OCI-M2 (cell line): ENCODE measurements at regions not wholly inside any gene's neighbourhood (a gene's known extent, or its start where the extent isn't known, plus 50 kb on each side); places are given as distances from the start of the nearest gene placed in this dataset.
"Not testable (repeated sequence)": the region's sequence is repeated elsewhere in the genome, so short reads cannot be mapped to it uniquely, and the experiment has no call there.

ENCODE experiments used
- DNase-seq: peaks from one replicate; lab custom pipeline; 2025; ENCODE audit not compliant: unreplicated experiment; lab: John Stamatoyannopoulos, UW

- DNase-seq, result no peak
Measured at GRCh38 chr6:85357651-85358050, 92.2 kb upstream of the NT5E start.

GRCh38 chr6:85356743-85357142, 93.1 kb upstream of the NT5E start:
- not testable (repeated sequence) for DNase-seq

GRCh38 chr6:85355816-85356215, 94.1 kb upstream of the NT5E start:
- no peak for DNase-seq

GRCh38 chr6:85354761-85355618, 94.9 kb upstream of the NT5E start:
- DNase-seq, result peak; percentile 86

GRCh38 chr6:85353012-85353411, 96.9 kb upstream of the NT5E start:
- DNase-seq, result no peak

DNA sequence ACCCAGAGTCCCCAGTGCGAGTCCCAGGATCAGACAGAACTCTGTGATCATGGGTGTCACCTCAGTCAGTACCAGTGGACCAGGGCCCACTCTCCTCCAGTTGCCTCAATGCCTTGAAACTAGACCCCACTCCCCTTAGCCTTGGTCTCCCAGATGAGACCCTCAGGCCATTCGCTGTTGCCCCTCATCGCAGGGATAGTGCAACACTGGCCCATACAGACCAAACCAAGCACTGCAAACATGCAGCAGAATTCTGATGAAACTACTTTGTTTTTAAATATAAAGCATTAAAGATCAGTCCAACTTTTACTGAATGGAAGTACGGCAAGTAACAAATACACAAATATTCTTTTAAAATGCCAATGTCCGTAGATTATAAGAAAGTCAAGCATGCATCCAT, 101.2 kb upstream of the NT5E start:
- no peak for DNase-seq

- no peak for DNase-seq
Measured at GRCh38 chr6:85347812-85348211, 102.1 kb upstream of the NT5E start.

GRCh38 chr6:85346196-85346595, 103.7 kb upstream of the NT5E start:
- no peak for DNase-seq

GRCh38 chr6:85344996-85345395, 104.9 kb upstream of the NT5E start:
- no peak for DNase-seq

DNA sequence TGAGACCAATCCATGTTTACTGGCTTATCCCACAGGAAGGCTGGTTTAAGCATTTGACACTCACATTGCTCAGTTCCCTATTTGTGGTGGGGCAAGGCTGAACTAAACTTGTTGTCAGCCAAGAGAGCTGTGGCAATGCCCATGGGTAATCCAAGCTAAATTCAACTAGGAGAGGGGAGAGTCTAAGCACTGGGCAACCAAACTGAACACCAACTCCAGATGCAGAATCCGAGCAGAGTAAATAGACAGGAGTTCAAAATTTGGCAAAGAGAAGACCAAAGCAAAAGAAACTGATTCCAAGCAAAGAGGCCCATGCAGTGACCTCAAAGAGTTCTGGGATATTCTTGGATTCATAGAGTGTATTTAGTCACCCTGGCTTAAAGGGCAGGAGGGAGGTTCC, 106.5 kb upstream of the NT5E start:
- DNase-seq, result no peak

- no peak for DNase-seq
Measured at GRCh38 chr6:85329196-85329595, 120.7 kb upstream of the NT5E start.

GRCh38 chr6:85325811-85326210, 124.1 kb upstream of the NT5E start:
- not testable (repeated sequence) for DNase-seq

DNA sequence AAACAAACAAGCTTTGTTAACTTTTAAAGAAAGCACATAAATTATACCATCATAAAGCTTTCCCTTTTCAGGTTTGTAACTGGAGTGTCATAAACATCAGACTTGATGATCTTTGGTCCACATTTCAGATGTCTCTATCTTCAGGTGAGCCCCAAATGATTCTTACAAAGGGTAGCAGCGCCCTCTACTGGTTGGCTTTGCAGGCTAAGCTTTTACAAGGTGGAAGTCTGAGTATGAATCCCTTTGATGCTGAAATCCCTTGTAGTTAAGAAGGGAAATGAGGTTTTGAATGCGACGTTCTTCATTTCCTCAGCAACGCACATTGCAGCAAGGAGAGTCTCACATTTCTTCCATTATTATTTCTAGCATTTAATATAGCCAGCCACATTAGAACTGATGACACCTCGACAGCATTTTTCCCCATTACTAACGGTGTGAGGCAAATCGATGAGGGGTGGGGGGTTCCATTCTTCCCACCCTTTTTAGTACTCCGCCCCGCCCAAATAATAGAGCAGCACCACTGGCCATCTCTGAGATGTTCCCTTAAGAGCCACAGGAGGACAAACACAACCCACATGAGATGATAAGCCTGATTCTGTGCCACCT, 126.3 kb upstream of the NT5E start:
- DNase-seq, result peak; percentile 53

DNA sequence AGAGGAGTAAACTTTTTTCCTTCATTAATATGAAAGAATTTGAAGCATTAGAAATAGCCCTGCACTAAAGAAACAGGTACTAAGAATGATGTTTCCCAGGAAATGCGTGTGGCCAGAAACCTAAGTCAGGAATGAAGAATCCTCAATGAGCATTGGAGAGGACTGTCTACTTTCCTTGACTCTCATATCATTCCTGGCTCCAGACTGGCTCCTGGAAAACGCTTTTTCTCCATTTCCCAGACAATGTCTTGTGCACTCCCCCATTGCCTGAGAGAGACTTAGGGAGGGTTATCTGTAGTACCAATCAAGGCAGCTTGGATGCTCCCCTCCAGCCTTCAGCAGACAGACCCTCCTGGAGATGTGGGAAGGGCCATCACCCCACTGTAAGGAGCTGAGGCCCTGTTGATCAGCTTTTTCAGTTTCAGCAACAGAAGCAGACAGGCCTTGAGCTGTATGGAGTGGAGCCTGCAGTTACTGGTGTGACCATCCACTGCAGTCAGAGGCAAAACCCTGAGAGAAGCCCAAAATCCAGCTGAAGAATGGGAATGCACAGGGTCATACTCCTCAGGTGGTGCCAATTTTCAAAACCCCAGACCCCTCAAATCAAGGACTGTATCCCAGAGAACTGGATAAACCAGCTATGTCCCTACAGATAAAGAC, 127.3 kb upstream of the NT5E start:
- DNase-seq, result no peak

DNA sequence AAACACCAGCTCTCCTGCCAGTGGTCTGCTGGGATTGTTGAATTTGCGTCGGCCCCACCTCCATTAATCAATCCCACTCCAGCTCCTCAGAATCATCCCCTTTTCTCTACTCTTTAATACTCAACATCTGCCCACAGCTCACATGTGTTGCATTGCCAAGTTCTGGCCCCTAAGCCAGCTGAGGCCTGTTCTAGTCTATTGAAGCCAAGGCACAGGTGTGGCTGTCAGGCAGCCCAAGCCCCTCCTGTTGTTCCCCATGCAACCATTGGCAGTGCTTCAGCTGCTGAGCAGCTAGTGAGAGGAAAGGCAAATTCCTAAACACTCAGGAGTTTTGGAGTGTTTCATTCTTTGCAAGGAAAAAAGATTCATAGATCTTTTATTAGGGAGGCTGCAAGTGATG, 128.0 kb upstream of the NT5E start:
- no peak for DNase-seq

GRCh38 chr6:85314586-85314985, 135.3 kb upstream of the NT5E start:
- no peak for DNase-seq

DNA sequence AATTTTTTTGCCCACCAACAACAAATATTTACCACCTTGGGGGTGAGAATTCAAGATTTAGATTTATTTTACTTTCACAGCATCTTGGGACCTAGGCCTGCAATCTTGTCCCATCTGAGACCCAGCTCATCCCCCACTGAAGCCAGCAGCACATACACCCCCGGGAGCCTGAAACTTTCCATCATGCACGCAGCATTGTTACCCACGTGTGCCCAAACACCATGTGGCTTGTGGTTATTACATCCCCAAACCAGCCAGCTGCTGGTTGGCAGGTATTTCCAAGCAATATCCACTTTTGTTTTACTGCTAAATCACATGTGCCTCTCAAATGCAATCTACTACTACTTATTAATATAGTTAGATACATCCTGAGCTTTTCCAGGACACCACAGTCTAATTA, 149.3 kb upstream of the NT5E start:
- no peak for DNase-seq

DNA sequence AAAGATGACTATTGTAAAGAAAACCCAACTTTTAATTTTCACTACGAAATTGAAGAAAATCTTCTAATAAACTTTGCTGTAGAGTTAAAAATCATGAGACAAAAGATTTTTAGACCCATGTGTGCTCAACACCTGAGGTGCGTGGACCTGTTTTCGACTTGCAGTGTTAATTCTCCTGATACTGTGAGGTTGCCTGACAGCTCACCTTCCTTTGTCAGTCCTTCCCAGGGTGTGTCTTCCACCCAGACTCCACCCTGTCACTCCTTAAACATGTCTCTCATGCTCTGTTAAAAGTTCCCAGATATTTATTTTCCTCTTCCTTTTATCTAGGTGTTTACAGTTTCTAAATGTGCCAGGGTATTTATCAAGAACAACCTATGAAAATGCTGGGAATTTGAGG, 151.3 kb upstream of the NT5E start:
- DNase-seq, result no peak

DNA sequence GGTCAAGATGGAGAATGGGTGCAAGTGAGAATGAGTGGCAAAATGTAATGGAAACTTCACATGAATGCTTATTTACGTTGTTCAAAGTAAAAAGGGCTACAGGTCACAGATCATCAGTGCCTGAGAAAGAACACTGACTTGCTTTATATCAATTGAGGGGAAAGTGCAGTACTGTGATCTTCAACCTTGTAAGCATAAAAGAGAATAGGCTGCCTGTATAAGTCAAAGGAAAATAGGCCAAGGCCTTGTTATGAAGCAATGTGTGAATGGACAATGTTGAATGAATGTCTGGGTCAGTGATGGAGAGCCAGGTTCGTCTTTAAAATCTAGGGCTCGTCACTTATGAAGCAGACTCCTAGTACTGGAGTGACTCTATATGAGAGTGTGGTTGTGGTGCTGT, 158.6 kb upstream of the NT5E start:
- no peak for DNase-seq

DNA sequence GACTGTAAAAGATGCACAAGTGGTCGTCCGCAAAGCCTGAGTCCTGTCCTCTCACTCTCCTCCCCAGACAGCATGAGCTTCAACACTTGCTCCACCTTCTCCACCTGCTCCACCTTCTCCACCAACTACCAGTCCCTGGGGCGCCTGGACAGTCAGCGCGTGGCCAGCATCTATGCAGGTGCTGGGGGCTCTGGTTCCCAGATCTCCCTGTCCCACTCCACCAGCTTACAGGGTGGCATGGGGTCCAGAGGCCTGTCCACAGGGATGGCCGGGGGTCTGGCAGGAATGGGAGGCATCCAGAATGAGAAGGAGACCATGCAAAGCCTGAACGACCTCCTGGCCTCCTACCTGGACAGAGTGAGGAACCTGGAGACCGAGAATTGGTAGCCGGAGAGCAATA, 162.2 kb upstream of the NT5E start:
- DNase-seq, result no peak

DNA sequence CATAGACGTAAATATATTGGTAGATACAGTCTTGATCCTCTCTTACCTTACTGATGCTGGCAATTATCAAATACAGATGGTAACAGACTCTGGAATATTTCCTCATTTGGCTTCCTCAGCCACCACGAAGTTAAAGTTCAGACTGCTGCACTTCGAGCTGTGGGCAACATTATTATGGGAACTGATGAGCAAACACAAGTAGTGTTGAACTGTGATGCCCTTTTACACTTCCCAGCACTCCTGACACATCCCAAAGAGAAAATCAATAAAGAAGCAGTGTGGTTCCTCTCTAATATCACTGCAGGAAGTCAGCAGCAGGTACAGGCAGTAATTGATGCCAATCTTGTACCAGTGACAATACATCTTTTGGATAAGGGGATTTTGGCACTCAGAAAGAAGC, 162.7 kb upstream of the NT5E start:
- DNase-seq, result no peak

DNA sequence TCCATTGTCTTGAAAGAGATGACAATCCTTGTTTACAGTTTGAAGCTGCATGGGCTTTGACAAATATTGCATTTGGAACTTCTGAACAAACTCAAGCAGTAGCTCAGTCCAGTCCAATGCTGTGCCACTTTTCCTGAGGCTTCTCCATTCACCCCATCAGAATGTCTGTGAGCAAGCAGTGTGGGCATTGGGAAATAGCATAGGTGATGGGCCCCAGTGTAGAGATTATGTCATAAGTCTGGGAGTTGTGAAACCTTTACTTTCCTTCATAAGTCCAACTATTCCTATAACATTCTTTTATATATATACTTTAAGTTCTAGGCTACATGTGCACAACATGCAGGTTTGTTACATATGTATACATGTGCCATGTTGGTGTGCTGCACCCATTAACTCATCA, 163.4 kb upstream of the NT5E start:
- DNase-seq, result not testable (repeated sequence)
